ENCODE measurements at regions not wholly inside any gene's neighbourhood (a gene's known extent, or its start where the extent isn't known, plus 50 kb on each side); places are given as distances from the start of the nearest gene placed in this dataset.

GRCh38 chr13:87607266-87607665 lies 63.9 kb upstream of the SLITRK5 start:
- TF ChIP-seq POLR2A (IDR thresholded peaks at IDR 0.05) (no peak), CTCF (IDR thresholded peaks at IDR 0.05) (no peak), EP300 (IDR thresholded peaks at IDR 0.05) (no peak)
